GM19463 (cell line): ENCODE measurements at regions not wholly inside any gene's neighbourhood (a gene's known extent, or its start where the extent isn't known, plus 50 kb on each side); places are given as distances from the start of the nearest gene placed in this dataset.

Source experiments
- ATAC-seq: cut with Tn5 transposase; IDR thresholded peaks from one replicate; pipeline ENCODE4 v1.9.1; 2021; ENCODE audit warnings: mild to moderate bottlenecking, moderate library complexity; ENCODE audit not compliant: unreplicated experiment

GRCh38 chr4:61036071-61036684 is 163.9 kb upstream of the ADGRL3 start:
- no peak for ATAC-seq

- ATAC-seq, result no peak
These were observed 158.6 kb upstream of the ADGRL3 start for GRCh38 chr4:61041527-61041926.

- no peak for ATAC-seq
These were observed 155.3 kb upstream of the ADGRL3 start for GRCh38 chr4:61044837-61045236.

GRCh38 chr4:61049018-61049417 is 151.1 kb upstream of the ADGRL3 start:
- ATAC-seq, result no peak

- no peak for ATAC-seq
These were observed 132.7 kb upstream of the ADGRL3 start for GRCh38 chr4:61067381-61067780.

- ATAC-seq, result no peak
These were observed 132.1 kb upstream of the ADGRL3 start for GRCh38 chr4:61068060-61068459.

GRCh38 chr4:61068745-61069144 is 131.4 kb upstream of the ADGRL3 start:
- ATAC-seq, result no peak

- ATAC-seq, result no peak
These were observed 129.9 kb upstream of the ADGRL3 start for GRCh38 chr4:61070269-61070668.

- ATAC-seq, result no peak
These were observed 120.7 kb upstream of the ADGRL3 start for GRCh38 chr4:61079427-61079826.

GRCh38 chr4:61079976-61080375 is 120.2 kb upstream of the ADGRL3 start:
- no peak for ATAC-seq

- no peak for ATAC-seq
These were observed 114.6 kb upstream of the ADGRL3 start for GRCh38 chr4:61085534-61085933.

- ATAC-seq, result no peak
These were observed 113.8 kb upstream of the ADGRL3 start for GRCh38 chr4:61086357-61086756.

GRCh38 chr4:61086979-61087378 is 113.1 kb upstream of the ADGRL3 start:
- ATAC-seq, result no peak

GRCh38 chr4:61094854-61095598 is 105.1 kb upstream of the ADGRL3 start:
- ATAC-seq, result no peak

- ATAC-seq, result no peak
These were observed 71.4 kb upstream of the ADGRL3 start for GRCh38 chr4:61128682-61129081.

GRCh38 chr4:61129971-61130370 is 70.2 kb upstream of the ADGRL3 start:
- ATAC-seq, result no peak

- ATAC-seq, result no peak
These were observed 56.7 kb upstream of the ADGRL3 start for GRCh38 chr4:61143461-61143860.

- ATAC-seq, result no peak
These were observed 50.8 kb upstream of the ADGRL3 start for GRCh38 chr4:61149278-61149677.
